HEK293 (cell line): ENCODE measurements at regions not wholly inside any gene's neighbourhood (a gene's known extent, or its start where the extent isn't known, plus 50 kb on each side); places are given as distances from the start of the nearest gene placed in this dataset.

ENCODE experiments used
- CTCF ChIA-PET: fragments of 350-600 bp; formaldehyde crosslinking; extraction: SDS; loops from one replicate; lab custom pipeline; 2021; ENCODE audit warnings: antibody characterized with exemption; lab: Yijun Ruan, JAX
- POLR2A ChIA-PET: fragments of 300-600 bp; formaldehyde crosslinking; extraction: SDS; loops from one replicate; lab custom pipeline; 2020; ENCODE audit warnings: antibody characterized with exemption, inconsistent platforms; lab: Yijun Ruan, JAX
- H3K27ac ChIP-seq: fragments of 200-500 bp; sonication (Bioruptor generic); 2 replicates; pipeline ENCODE4 v1.5.1; 2014; ENCODE audit warnings: low read depth, low read length, control low read depth, inconsistent platforms; ENCODE audit errors: extremely low read depth
- H3K36me3 ChIP-seq, 2 experiments: fragments of 200-500 bp in 1 of 2; sonication (Bioruptor generic) in 1 of 2; 1 replicate in 1 of 2; 2 replicates in 1 of 2; pipeline ENCODE4 v1.5.1; 2014 to 2017; ENCODE audit warnings: inconsistent platforms in 2 of 2, low read length in 2 of 2; ENCODE audit not compliant: control insufficient read depth in 2 of 2, insufficient read depth in 1 of 2
- H3K4me1 ChIP-seq: fragments of 200-500 bp; sonication (Bioruptor generic); 2 replicates; pipeline ENCODE4 v1.5.1; 2014; ENCODE audit warnings: mild to moderate bottlenecking, low read length, inconsistent platforms; ENCODE audit not compliant: control insufficient read depth, insufficient read depth
- H3K4me3 ChIP-seq: 2 replicates; pipeline ENCODE4 v1.5.1; 2011; ENCODE audit warnings: low read depth, mild to moderate bottlenecking, control low read depth, low read length, moderate library complexity
- H3K9me3 ChIP-seq: fragments of 200-500 bp; sonication (Bioruptor generic); 2 replicates; pipeline ENCODE4 v1.5.1; 2014; ENCODE audit warnings: low read depth, low read length, inconsistent platforms; ENCODE audit not compliant: control insufficient read depth, insufficient read depth
- FEZF1 ChIP-seq: fragments of 450-650 bp; formaldehyde crosslinking; IDR thresholded peaks from 2 replicates; pipeline ENCODE4 v1.5.1; 2016; ENCODE audit warnings: missing biosample characterization, missing genetic modification characterization
- HOXA7 ChIP-seq: sonication (generic); formaldehyde crosslinking; IDR thresholded peaks from 2 replicates; pipeline ENCODE4 v1.8.1; 2022; ENCODE audit warnings: missing genetic modification reagents, borderline replicate concordance
- SP3 ChIP-seq: fragments of 450-650 bp; formaldehyde crosslinking; IDR thresholded peaks from 2 replicates; pipeline ENCODE4 v1.5.1; 2016; ENCODE audit warnings: missing biosample characterization, missing genetic modification characterization
- ZBTB21 ChIP-seq: fragments of 450-650 bp; formaldehyde crosslinking; IDR thresholded peaks from 2 replicates; pipeline ENCODE4 v1.5.1; 2017; ENCODE audit warnings: missing biosample characterization, missing genetic modification characterization
- ZFP37 ChIP-seq: fragments of 450-650 bp; formaldehyde crosslinking; IDR thresholded peaks from 2 replicates; pipeline ENCODE4 v1.5.1; 2016; ENCODE audit warnings: missing biosample characterization, missing genetic modification characterization
- ZNF10 ChIP-seq: fragments of 450-650 bp; formaldehyde crosslinking; IDR thresholded peaks from 2 replicates; pipeline ENCODE4 v1.5.1; 2017; ENCODE audit warnings: missing biosample characterization, missing genetic modification characterization
- ZNF114 ChIP-seq: fragments of 450-650 bp; formaldehyde crosslinking; IDR thresholded peaks from 2 replicates; pipeline ENCODE4 v1.5.0; 2017; ENCODE audit warnings: missing biosample characterization, missing genetic modification characterization
- ZNF133 ChIP-seq: fragments of 450-650 bp; formaldehyde crosslinking; IDR thresholded peaks from 2 replicates; pipeline ENCODE4 v1.5.1; 2016; ENCODE audit warnings: missing biosample characterization, missing genetic modification characterization
- ZNF146 ChIP-seq: fragments of 450-650 bp; formaldehyde crosslinking; IDR thresholded peaks from 2 replicates; pipeline ENCODE4 v1.5.1; 2016; ENCODE audit warnings: missing biosample characterization, missing genetic modification characterization
- ZNF292 ChIP-seq: fragments of 450-650 bp; formaldehyde crosslinking; IDR thresholded peaks from 2 replicates; pipeline ENCODE4 v1.5.1; 2016; ENCODE audit warnings: low read depth, missing biosample characterization, missing genetic modification characterization, borderline replicate concordance
- ZNF335 ChIP-seq: fragments of 450-650 bp; formaldehyde crosslinking; conservative IDR thresholded peaks from 2 replicates; pipeline ENCODE4 v1.5.1; 2016; ENCODE audit warnings: missing biosample characterization, missing genetic modification characterization
- ZNF341 ChIP-seq: fragments of 450-650 bp; formaldehyde crosslinking; IDR thresholded peaks from 2 replicates; pipeline ENCODE4; 2016; ENCODE audit warnings: low read depth, missing biosample characterization, missing genetic modification characterization
- ZNF473 ChIP-seq: fragments of 450-650 bp; formaldehyde crosslinking; IDR thresholded peaks from 2 replicates; pipeline ENCODE4 v1.5.1; 2017; ENCODE audit warnings: missing biosample characterization, missing genetic modification characterization
- ZNF510 ChIP-seq: fragments of 450-650 bp; formaldehyde crosslinking; IDR thresholded peaks from 2 replicates; pipeline ENCODE4 v1.5.1; 2018; ENCODE audit warnings: mild to moderate bottlenecking, missing genetic modification characterization, missing biosample characterization; ENCODE audit not compliant: insufficient replicate concordance
- ZNF629 ChIP-seq: fragments of 450-650 bp; formaldehyde crosslinking; IDR thresholded peaks from 2 replicates; pipeline ENCODE4 v1.5.1; 2017; ENCODE audit warnings: missing biosample characterization, missing genetic modification characterization
- ZNF692 ChIP-seq: fragments of 450-650 bp; formaldehyde crosslinking; IDR thresholded peaks from 2 replicates; pipeline ENCODE4 v1.5.1; 2016; ENCODE audit warnings: missing biosample characterization, missing genetic modification characterization
- ZNF830 ChIP-seq: fragments of 450-650 bp; IDR thresholded peaks from 2 replicates; pipeline ENCODE4 v1.5.0; 2018; ENCODE audit warnings: missing biosample characterization, missing genetic modification characterization, low read depth, mild to moderate bottlenecking, moderate library complexity
- ZSCAN30 ChIP-seq: fragments of 450-650 bp; IDR thresholded peaks from 2 replicates; pipeline ENCODE4 v1.5.1; 2018; ENCODE audit warnings: missing biosample characterization, mild to moderate bottlenecking, missing genetic modification characterization, moderate library complexity
- TF ChIP-seq, protein P1 (sequence below): fragments of 450-650 bp; formaldehyde crosslinking; optimal IDR thresholded peaks from 2 replicates; pipeline ENCODE3; 2016; ENCODE audit warnings: missing biosample characterization, mild to moderate bottlenecking, missing genetic modification characterization
- TF ChIP-seq, protein P2 (sequence below): fragments of 450-650 bp; formaldehyde crosslinking; conservative IDR thresholded peaks from 2 replicates; pipeline ENCODE4 v1.5.1; 2016; ENCODE audit warnings: low read depth, missing biosample characterization, missing genetic modification characterization

DNA sequence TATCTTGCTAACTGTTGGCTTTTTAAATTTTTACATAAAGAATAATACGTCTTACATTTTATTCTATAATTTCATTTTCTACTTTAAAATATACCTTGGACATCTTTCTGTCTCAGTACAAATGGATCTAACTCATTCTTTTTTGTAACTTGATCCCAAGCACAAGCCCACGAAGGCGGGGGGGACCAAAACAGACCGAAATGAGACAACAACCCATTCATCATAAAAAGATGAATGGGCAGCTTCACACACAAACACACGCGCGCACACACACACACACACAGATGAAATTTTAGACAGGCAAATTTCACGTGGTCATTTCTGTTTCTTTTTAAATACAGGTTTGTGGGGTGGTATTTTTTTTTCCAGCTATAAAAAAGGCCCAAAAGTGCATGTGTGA, 271.3 kb upstream of the TOPAZ1 start:
- no peak overlapping the region for H3K4me3 ChIP-seq
- TF ChIP-seq, protein P1, sequence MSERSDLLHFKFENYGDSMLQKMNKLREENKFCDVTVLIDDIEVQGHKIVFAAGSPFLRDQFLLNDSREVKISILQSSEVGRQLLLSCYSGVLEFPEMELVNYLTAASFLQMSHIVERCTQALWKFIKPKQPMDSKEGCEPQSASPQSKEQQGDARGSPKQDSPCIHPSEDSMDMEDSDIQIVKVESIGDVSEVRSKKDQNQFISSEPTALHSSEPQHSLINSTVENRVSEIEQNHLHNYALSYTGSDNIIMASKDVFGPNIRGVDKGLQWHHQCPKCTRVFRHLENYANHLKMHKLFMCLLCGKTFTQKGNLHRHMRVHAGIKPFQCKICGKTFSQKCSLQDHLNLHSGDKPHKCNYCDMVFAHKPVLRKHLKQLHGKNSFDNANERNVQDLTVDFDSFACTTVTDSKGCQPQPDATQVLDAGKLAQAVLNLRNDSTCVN: no peak
- no peak for TF ChIP-seq ZNF335 (tag by site-specific recombination)
- no peak for TF ChIP-seq ZNF473
- TF ChIP-seq, protein P2, sequence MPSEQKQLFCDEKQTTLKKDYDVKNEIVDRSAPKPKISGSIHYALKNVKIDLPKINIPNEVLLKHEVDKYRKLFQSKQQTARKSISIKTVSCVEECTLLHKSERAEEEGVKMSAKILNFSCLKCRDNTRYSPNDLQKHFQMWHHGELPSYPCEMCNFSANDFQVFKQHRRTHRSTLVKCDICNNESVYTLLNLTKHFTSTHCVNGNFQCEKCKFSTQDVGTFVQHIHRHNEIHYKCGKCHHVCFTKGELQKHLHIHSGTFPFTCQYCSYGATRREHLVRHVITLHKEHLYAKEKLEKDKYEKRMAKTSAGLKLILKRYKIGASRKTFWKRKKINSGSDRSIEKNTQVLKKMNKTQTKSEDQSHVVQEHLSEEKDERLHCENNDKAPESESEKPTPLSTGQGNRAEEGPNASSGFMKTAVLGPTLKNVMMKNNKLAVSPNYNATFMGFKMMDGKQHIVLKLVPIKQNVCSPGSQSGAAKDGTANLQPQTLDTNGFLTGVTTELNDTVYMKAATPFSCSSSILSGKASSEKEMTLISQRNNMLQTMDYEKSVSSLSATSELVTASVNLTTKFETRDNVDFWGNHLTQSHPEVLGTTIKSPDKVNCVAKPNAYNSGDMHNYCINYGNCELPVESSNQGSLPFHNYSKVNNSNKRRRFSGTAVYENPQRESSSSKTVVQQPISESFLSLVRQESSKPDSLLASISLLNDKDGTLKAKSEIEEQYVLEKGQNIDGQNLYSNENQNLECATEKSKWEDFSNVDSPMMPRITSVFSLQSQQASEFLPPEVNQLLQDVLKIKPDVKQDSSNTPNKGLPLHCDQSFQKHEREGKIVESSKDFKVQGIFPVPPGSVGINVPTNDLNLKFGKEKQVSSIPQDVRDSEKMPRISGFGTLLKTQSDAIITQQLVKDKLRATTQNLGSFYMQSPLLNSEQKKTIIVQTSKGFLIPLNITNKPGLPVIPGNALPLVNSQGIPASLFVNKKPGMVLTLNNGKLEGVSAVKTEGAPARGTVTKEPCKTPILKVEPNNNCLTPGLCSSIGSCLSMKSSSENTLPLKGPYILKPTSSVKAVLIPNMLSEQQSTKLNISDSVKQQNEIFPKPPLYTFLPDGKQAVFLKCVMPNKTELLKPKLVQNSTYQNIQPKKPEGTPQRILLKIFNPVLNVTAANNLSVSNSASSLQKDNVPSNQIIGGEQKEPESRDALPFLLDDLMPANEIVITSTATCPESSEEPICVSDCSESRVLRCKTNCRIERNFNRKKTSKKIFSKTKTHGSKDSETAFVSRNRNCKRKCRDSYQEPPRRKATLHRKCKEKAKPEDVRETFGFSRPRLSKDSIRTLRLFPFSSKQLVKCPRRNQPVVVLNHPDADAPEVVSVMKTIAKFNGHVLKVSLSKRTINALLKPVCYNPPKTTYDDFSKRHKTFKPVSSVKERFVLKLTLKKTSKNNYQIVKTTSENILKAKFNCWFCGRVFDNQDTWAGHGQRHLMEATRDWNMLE (tag by site-specific recombination): no peak
- TF ChIP-seq ZNF133 (tag by site-specific recombination): no peak
- TF ChIP-seq ZSCAN30 (tag by site-specific recombination): no peak
- TF ChIP-seq ZNF10 (tag by site-specific recombination): no peak
- no peak for TF ChIP-seq HOXA7 (CRISPR knock-in tag)
- TF ChIP-seq ZFP37 (tag by site-specific recombination): no peak
- no peak for TF ChIP-seq ZNF341 (tag by site-specific recombination)
- no peak for TF ChIP-seq ZNF629
- TF ChIP-seq ZNF146 (tag by site-specific recombination): no peak
- ChIA-PET POLR2A (no interaction called here), CTCF (interaction anchor here (0.7 kb wide), 1 partner anchor 54 kb away, joined by 3 read pairs; no protein-coding TSS in a partner anchor)
- no peak overlapping the region for H3K27ac ChIP-seq
- H3K9me3 ChIP-seq: no peaks in the 10 kb centered on the region
- H3K4me1 ChIP-seq: no peaks in the 10 kb centered on the region
- H3K36me3 ChIP-seq: no peaks in the 10 kb centered on the region

DNA sequence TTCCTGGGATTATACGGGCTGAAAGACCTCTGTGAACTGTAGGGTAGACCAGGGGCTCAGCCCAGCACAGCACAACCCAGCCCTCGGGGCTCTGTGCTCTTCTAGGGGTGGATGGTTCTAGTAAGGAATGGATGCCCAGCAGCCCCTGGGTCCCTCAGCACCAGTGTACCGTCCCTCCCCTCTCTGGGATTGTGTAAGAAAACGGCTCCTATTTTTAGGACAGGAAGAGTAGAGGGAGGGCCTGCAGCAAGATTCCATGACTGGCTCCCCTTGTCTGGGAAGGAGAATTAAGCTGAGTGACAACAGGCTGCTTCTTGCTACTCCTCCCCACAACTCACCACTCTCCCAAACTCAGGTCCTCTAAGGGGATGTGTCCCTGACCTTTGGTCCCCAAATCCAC, 270.8 kb upstream of the TOPAZ1 start:
- TF ChIP-seq ZNF473 (no peak), FEZF1 (tag by site-specific recombination) (no peak), ZBTB21 (tag by site-specific recombination) (no peak), SP3 (no peak), ZNF292 (tag by site-specific recombination) (no peak), ZNF510 (tag by site-specific recombination) (no peak), ZNF692 (tag by site-specific recombination) (no peak), ZNF114 (tag by site-specific recombination) (no peak), ZNF830 (tag by site-specific recombination) (no peak)
- TF ChIP-seq, all 188 proteins: peak for 0
- Histone ChIP-seq H3K4me3 (no peak overlapping the region), H3K36me3 (no peaks in the 10 kb centered on the region), H3K9me3 (no peaks in the 10 kb centered on the region), H3K27ac (no peak overlapping the region), H3K4me1 (no peaks in the 10 kb centered on the region)
- CTCF ChIA-PET: interaction anchor here (0.7 kb wide), 1 partner anchor 54 kb away, joined by 3 read pairs; no protein-coding TSS in a partner anchor
- POLR2A ChIA-PET: no interaction called here
